C4-2B (cell line): ENCODE measurements at regions not wholly inside any gene's neighbourhood (a gene's known extent, or its start where the extent isn't known, plus 50 kb on each side); places are given as distances from the start of the nearest gene placed in this dataset.

Experiments
- H3K27ac ChIP-seq: fragments of 450-650 bp; 2 replicates; pipeline ENCODE4 v1.5.1; 2017
- CTCF ChIP-seq: fragments of 450-650 bp; conservative IDR thresholded peaks from 2 replicates; pipeline ENCODE4 v1.5.1; 2017; ENCODE audit warnings: mild to moderate bottlenecking
- ZFX ChIP-seq: fragments of 450-650 bp; IDR thresholded peaks from 2 replicates; pipeline ENCODE4 v1.6.1; 2017

GRCh38 chr3:103825586-103825985, 1390.8 kb downstream of the ZPLD1 start:
- H3K27ac ChIP-seq, result no peak overlapping the region
- no peak for TF ChIP-seq ZFX
- no peak for TF ChIP-seq CTCF

GRCh38 chr3:103829723-103830326, 1395.0 kb downstream of the ZPLD1 start:
- no peak overlapping the region for H3K27ac ChIP-seq
- TF ChIP-seq ZFX, result no peak
- no peak for TF ChIP-seq CTCF

- no peak overlapping the region for H3K27ac ChIP-seq
- TF ChIP-seq CTCF (no peak), ZFX (no peak)
Measured at GRCh38 chr3:103847081-103848062, 1412.6 kb downstream of the ZPLD1 start.

- TF ChIP-seq CTCF (no peak), ZFX (no peak)
- H3K27ac ChIP-seq, result no peak overlapping the region
Measured at GRCh38 chr3:103851793-103852192, 1417.0 kb downstream of the ZPLD1 start.

GRCh38 chr3:103862415-103862814, 1427.6 kb downstream of the ZPLD1 start:
- no peak overlapping the region for H3K27ac ChIP-seq
- TF ChIP-seq ZFX (no peak), CTCF (no peak)

GRCh38 chr3:103863381-103863780, 1428.6 kb downstream of the ZPLD1 start:
- H3K27ac ChIP-seq, result no peak overlapping the region
- no peak for TF ChIP-seq ZFX
- TF ChIP-seq CTCF, result no peak

GRCh38 chr3:103866113-103866512, 1431.3 kb downstream of the ZPLD1 start:
- no peak for TF ChIP-seq CTCF
- TF ChIP-seq ZFX, result no peak
- no peak overlapping the region for H3K27ac ChIP-seq
